ENCODE measurements at regions not wholly inside any gene's neighbourhood (a gene's known extent, or its start where the extent isn't known, plus 50 kb on each side); places are given as distances from the start of the nearest gene placed in this dataset.
"Not testable (repeated sequence)": the region's sequence is repeated elsewhere in the genome, so short reads cannot be mapped to it uniquely, and the experiment has no call there.

DNA sequence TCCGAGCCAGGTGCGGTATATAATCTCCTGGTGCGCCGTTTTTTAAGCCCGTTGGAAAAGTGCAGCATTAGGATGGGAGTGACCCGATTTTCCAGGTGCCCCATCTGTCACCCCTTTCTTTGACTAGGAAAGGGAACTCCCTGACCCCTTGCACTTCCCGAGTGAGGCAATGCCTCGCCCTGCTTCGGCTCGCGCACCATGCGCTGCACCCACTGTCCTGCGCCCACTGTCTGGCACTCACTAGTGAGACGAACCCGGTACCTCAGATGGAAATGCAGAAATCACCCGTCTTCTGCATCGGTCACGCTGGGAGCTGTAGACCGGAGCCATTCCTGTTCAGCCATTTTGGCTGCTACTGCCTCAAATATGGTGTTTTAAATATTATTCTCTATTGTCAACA lies 198.0 kb downstream of the MEIS1 start:
- H3K4me1 Mint-ChIP-seq; H3K9me3 Mint-ChIP-seq; H3K27ac Mint-ChIP-seq; POLR2A ChIA-PET; H3K4me3 Mint-ChIP-seq; H3K36me3 Mint-ChIP-seq (ENCODE audit: low read depth); H3K27me3 Mint-ChIP-seq; DNase-seq; intact Hi-C loops (cut with micrococcal nuclease); CTCF ChIA-PET; ATAC-seq (ENCODE audit: low read depth): not testable (repeated sequence)

DNA sequence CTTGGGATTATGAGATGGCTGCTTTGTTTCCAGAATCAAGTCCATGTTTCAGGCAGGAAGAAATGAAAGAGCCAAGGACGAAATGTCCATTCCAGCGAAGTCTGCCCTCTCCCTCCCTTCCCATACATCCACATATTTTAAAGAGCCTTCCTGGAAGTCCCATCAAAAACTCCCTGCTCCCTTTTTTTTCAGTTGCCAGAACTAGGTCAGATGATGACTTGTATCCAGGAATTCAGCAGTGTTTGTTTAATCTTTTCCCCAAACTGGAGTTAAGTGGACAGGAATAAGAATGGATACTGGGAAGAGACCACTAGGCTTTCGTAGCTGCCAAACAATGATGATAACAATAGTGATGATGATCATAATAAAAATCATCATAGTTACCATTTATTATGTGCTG lies 198.7 kb downstream of the MEIS1 start:
- intact Hi-C loops (cut with micrococcal nuclease): no loop called here
- peaks cover 6% of the 10 kb centered on the region for H3K9me3 Mint-ChIP-seq
- TF ChIP-seq, protein P1, sequence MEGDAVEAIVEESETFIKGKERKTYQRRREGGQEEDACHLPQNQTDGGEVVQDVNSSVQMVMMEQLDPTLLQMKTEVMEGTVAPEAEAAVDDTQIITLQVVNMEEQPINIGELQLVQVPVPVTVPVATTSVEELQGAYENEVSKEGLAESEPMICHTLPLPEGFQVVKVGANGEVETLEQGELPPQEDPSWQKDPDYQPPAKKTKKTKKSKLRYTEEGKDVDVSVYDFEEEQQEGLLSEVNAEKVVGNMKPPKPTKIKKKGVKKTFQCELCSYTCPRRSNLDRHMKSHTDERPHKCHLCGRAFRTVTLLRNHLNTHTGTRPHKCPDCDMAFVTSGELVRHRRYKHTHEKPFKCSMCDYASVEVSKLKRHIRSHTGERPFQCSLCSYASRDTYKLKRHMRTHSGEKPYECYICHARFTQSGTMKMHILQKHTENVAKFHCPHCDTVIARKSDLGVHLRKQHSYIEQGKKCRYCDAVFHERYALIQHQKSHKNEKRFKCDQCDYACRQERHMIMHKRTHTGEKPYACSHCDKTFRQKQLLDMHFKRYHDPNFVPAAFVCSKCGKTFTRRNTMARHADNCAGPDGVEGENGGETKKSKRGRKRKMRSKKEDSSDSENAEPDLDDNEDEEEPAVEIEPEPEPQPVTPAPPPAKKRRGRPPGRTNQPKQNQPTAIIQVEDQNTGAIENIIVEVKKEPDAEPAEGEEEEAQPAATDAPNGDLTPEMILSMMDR (IDR thresholded peaks at IDR 0.05): no peak
- H3K4me1 Mint-ChIP-seq: no peaks in the 10 kb centered on the region
- no peak overlapping the region for H3K4me3 Mint-ChIP-seq
- DNase-seq (no peak), ATAC-seq (ENCODE audit: low read depth) (no peak)
- POLR2A ChIA-PET: no interaction called here
- CTCF ChIA-PET: no interaction called here
- no peaks in the 10 kb centered on the region for H3K36me3 Mint-ChIP-seq (ENCODE audit: low read depth)
- H3K27me3 Mint-ChIP-seq: no peaks in the 10 kb centered on the region
- H3K27ac Mint-ChIP-seq: no peak overlapping the region

DNA sequence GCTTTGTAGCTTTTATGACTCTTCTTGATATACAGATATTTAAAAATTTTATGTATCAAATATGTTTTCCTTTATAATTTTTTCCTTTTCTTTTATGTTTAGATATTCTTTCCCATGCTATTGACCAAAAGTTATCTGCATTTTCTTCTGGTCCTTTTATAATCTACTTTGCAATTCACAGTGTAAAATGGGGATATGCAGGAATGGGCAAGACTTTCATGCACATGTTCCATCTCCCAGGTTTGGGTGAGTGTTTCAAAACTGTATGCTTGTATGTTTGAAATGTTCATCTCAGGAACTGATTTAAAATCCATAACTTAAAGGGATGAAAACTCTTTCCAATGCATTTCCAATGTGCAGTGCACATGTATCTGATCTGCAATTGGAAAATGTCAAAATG lies 199.9 kb downstream of the MEIS1 start:
- Mint-ChIP-seq H3K36me3 (ENCODE audit: low read depth) (no peaks in the 10 kb centered on the region), H3K27ac (no peak overlapping the region), H3K9me3 (peaks cover 4% of the 10 kb centered on the region), H3K4me3 (no peak overlapping the region), H3K4me1 (no peaks in the 10 kb centered on the region), H3K27me3 (no peaks in the 10 kb centered on the region)
- no peak for DNase-seq
- TF ChIP-seq, protein P1 (IDR thresholded peaks at IDR 0.05): no peak
- ChIA-PET CTCF (no interaction called here), POLR2A (no interaction called here)
- no peak for ATAC-seq (ENCODE audit: low read depth)
- intact Hi-C loops (cut with micrococcal nuclease): no loop called here

DNA sequence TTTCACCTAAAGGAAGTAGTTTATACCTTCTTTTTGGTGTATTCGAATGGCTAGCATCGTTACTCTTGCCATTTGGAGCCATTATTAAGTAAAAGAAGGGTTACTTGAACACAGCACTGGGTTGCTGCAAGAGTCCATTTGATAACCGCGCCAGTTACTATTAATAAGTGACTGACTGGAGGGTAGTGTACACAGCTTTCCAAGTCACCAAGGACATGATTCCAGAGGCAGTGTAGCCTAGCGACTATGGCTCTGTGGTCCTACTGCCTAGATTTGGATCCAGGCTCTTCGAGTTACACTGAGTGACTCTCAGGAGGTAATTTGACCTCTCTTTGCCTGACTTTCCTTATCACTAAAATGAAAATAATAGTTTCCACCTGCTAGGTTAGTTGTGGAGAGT lies 206.8 kb downstream of the MEIS1 start:
- DNase-seq: no peak
- no peak overlapping the region for H3K27ac Mint-ChIP-seq
- H3K36me3 Mint-ChIP-seq (ENCODE audit: low read depth): no peaks in the 10 kb centered on the region
- H3K4me1 Mint-ChIP-seq: no peaks in the 10 kb centered on the region
- TF ChIP-seq, protein P1 (IDR thresholded peaks at IDR 0.05): no peak
- ChIA-PET CTCF (no interaction called here), POLR2A (no interaction called here)
- H3K9me3 Mint-ChIP-seq: no peaks in the 10 kb centered on the region
- H3K4me3 Mint-ChIP-seq: no peak overlapping the region
- H3K27me3 Mint-ChIP-seq: no peaks in the 10 kb centered on the region
- intact Hi-C loops (cut with micrococcal nuclease): no loop called here
- no peak for ATAC-seq (ENCODE audit: low read depth)

DNA sequence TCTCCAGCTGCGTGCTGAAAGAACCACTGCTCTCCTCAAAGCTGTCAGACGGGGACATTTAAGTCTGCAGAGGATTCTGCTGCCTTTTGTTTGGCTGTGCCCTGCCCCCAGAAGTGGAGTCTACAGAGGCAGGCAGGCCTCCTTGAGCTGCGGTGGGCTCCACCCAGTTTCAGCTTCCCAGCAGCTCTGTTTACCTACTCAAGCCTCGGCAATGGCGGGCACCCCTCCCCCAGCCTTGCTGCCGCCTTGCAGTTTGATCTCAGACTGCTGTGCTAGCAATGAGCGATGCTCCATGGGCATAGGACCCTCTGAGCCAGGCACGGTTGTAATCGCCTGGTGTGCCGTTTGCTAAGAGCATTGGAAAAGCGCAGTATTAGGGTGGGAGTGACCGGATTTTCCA lies 213.2 kb downstream of the MEIS1 start:
- H3K4me3 Mint-ChIP-seq; H3K36me3 Mint-ChIP-seq (ENCODE audit: low read depth); DNase-seq; POLR2A ChIA-PET; intact Hi-C loops (cut with micrococcal nuclease); H3K27me3 Mint-ChIP-seq; CTCF ChIA-PET; ATAC-seq (ENCODE audit: low read depth); H3K9me3 Mint-ChIP-seq; H3K27ac Mint-ChIP-seq; H3K4me1 Mint-ChIP-seq: not testable (repeated sequence)

DNA sequence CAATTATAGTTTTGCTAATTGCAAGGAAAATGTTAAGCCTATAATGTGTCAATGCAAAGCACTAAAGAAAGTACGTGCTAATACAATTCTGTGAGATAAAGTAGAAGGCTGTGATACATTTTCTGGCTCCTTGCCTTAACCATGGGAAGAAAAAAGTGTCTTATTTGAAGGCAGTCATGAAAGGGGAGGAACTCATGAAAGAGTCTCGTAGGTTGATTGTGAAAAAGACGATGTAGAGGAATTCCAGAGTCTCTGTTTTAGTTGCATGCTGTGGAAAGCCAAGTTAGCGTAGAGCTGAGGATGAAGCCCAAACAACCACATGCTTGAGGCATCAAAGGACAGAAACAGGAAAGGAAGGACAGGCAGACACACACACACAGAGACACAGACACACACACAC lies 214.1 kb downstream of the MEIS1 start:
- CTCF ChIA-PET: no interaction called here
- intact Hi-C loops (cut with micrococcal nuclease): no loop called here

More for the DNA sequence above, 214.1 kb downstream of the MEIS1 start:
- no peak overlapping the region for H3K27ac Mint-ChIP-seq
- H3K4me1 Mint-ChIP-seq: no peaks in the 10 kb centered on the region
- no peaks in the 10 kb centered on the region for H3K36me3 Mint-ChIP-seq (ENCODE audit: low read depth)
- POLR2A ChIA-PET: no interaction called here
- no peaks in the 10 kb centered on the region for H3K27me3 Mint-ChIP-seq
- peaks cover 2% of the 10 kb centered on the region for H3K9me3 Mint-ChIP-seq
- TF ChIP-seq, protein P1 (IDR thresholded peaks at IDR 0.05): no peak
- no peak for DNase-seq
- no peak for ATAC-seq (ENCODE audit: low read depth)
- H3K4me3 Mint-ChIP-seq: no peak overlapping the region

Data from activated B cell treated with CpG ODN at 0.5 μM for 24 hours (primary cell).